HCT116 (cell line): ENCODE measurements at regions not wholly inside any gene's neighbourhood (a gene's known extent, or its start where the extent isn't known, plus 50 kb on each side); places are given as distances from the start of the nearest gene placed in this dataset.
"Not testable (repeated sequence)": the region's sequence is repeated elsewhere in the genome, so short reads cannot be mapped to it uniquely, and the experiment has no call there.

Source experiments
- ATAC-seq: fragments of 200-7000 bp; cut with Tn5 transposase; 2 replicates; pipeline ENCODE4 v1.9.1; 2020; ENCODE audit warnings: mild to moderate bottlenecking, moderate library complexity
- BruUV-seq: library from RNA; stranded (reverse); fragments of 400-500 nt; replicated peaks from 2 replicates; lab custom pipeline; 2021; lab: Mats Ljungman, UMichigan
- CTCF ChIA-PET: fragments of 300-600 bp; sonication (Branson Sonifier 250); formaldehyde crosslinking; loops from one replicate; lab custom pipeline; 2021; ENCODE audit warnings: antibody characterized with exemption; lab: Charles Lee
- POLR2A ChIA-PET: fragments of 300-600, 350-600 bp; sonication (Branson Sonifier 250); formaldehyde crosslinking; loops from one replicate; lab custom pipeline; 2021; ENCODE audit warnings: antibody characterized with exemption; lab: Charles Lee
- RAD21 ChIA-PET, 2 experiments: fragments of 300-600 bp; sonication (Branson Sonifier 250); formaldehyde crosslinking; loops; one replicate each; lab custom pipeline; 2023; ENCODE audit warnings: low total read pairs in 2 of 2; ENCODE audit not compliant: uncharacterized antibody in 2 of 2, unreplicated experiment in 2 of 2, low non-redundant PET in 1 of 2; lab: Charles Lee
- DNase-seq: peaks from one replicate; pipeline ENCODE4 v3.0.0-alpha.2; 2010; ENCODE audit warnings: low read depth, low spot score
- H2AFZ ChIP-seq: fragments of 200-600 bp; shearing (Covaris generic), sonication (generic); 2 replicates; pipeline ENCODE4 v1.6.1; 2017; ENCODE audit warnings: low read depth, mixed run types, mixed read lengths, antibody characterized with exemption, low read length; ENCODE audit not compliant: poor library complexity, severe bottlenecking
- H3K27ac ChIP-seq: 2 replicates; pipeline ENCODE4 v1.5.1; 2012; ENCODE audit warnings: low read depth, low read length
- H3K27me3 ChIP-seq: fragments of 200-600 bp; sonication (generic); 2 replicates; pipeline ENCODE4 v1.6.1; 2016; ENCODE audit warnings: mixed run types, low read length, mixed read lengths; ENCODE audit not compliant: insufficient read depth
- H3K36me3 ChIP-seq, 2 experiments: fragments of 200-500 bp in 1 of 2; fragments of 200-600 bp in 1 of 2; sonication (Bioruptor generic) in 1 of 2; sonication (generic) in 1 of 2; 2 replicates each; pipeline versions ENCODE4 v1.5.1 to v1.6.1; 2014 to 2016; ENCODE audit warnings: low read length in 2 of 2, inconsistent platforms in 1 of 2, mixed read lengths in 1 of 2, mixed run types in 1 of 2; ENCODE audit not compliant: insufficient read depth in 2 of 2, control insufficient read depth in 1 of 2
- H3K4me1 ChIP-seq, 2 experiments: fragments of 200-600 bp in 1 of 2; sonication (generic) in 1 of 2; 2 replicates each; pipeline versions ENCODE4 v1.5.1 to v1.6.1; 2012 to 2017; ENCODE audit warnings: low read length in 2 of 2, inconsistent platforms in 1 of 2, mild to moderate bottlenecking in 1 of 2, mixed read lengths in 1 of 2, mixed run types in 1 of 2, moderate library complexity in 1 of 2; ENCODE audit not compliant: insufficient read depth in 2 of 2, control insufficient read depth in 1 of 2
- H3K4me2 ChIP-seq: fragments of 200-600 bp; sonication (generic); 2 replicates; pipeline ENCODE4 v1.6.1; 2017; ENCODE audit warnings: mixed run types, low read length, mixed read lengths
- H3K4me3 ChIP-seq, 2 experiments: fragments of 200-600 bp in 1 of 2; sonication (generic) in 1 of 2; replicated peaks in 1 of 2; 2 replicates each; pipeline ENCODE4 v1.5.1; 2011 to 2016; ENCODE audit warnings: low read length in 2 of 2, control low read depth in 1 of 2, low read depth in 1 of 2, mild to moderate bottlenecking in 1 of 2, mixed read lengths in 1 of 2, mixed run types in 1 of 2
- H3K79me2 ChIP-seq: fragments of 200-600 bp; sonication (generic); 2 replicates; pipeline ENCODE4 v1.6.1; 2017; ENCODE audit warnings: mild to moderate bottlenecking, mixed run types, low read length, moderate library complexity, mixed read lengths; ENCODE audit not compliant: insufficient read depth
- H3K9ac ChIP-seq: fragments of 200-600 bp; sonication (generic); 2 replicates; pipeline ENCODE4 v1.6.1; 2016; ENCODE audit warnings: low read length, mixed read lengths
- H3K9me2 ChIP-seq: fragments of 200-600 bp; sonication (generic), shearing (Covaris generic); 2 replicates; pipeline ENCODE4 v1.6.1; 2017; ENCODE audit warnings: mixed run types, mild to moderate bottlenecking, moderate library complexity; ENCODE audit not compliant: insufficient read depth
- H3K9me3 ChIP-seq, 2 experiments: fragments of 200-500 bp in 1 of 2; fragments of 200-600 bp in 1 of 2; sonication (Bioruptor generic) in 1 of 2; sonication (generic) in 1 of 2; 2 replicates each; pipeline ENCODE4 v1.6.1; 2014 to 2017; ENCODE audit warnings: low read length in 2 of 2, mixed read lengths in 2 of 2, inconsistent platforms in 1 of 2, low read depth in 1 of 2, mild to moderate bottlenecking in 1 of 2, mixed run types in 1 of 2, moderate library complexity in 1 of 2; ENCODE audit not compliant: control insufficient read depth in 1 of 2, insufficient read depth in 1 of 2
- H4K20me1 ChIP-seq: fragments of 200-600 bp; sonication (generic), shearing (Covaris generic); 2 replicates; pipeline ENCODE4 v1.6.1; 2017; ENCODE audit warnings: mixed run types, mild to moderate bottlenecking, moderate library complexity; ENCODE audit not compliant: insufficient read depth
- ELF1 ChIP-seq: IDR thresholded peaks from 2 replicates; pipeline ENCODE4 v1.6.1; 2012; ENCODE audit warnings: low read depth, borderline replicate concordance
- EZH2phosphoT487 ChIP-seq: fragments of 200-600 bp; IDR thresholded peaks from 2 replicates; pipeline ENCODE4 v1.6.1; 2018; ENCODE audit warnings: antibody characterized with exemption, borderline replicate concordance
- POLR2A ChIP-seq: IDR thresholded peaks from 2 replicates; pipeline ENCODE4 v1.7.0; 2011; ENCODE audit warnings: borderline replicate concordance; ENCODE audit not compliant: insufficient read depth, insufficient read length; ENCODE audit errors: extremely low read depth
- SP1 ChIP-seq: IDR thresholded peaks from 2 replicates; pipeline ENCODE4 v1.6.1; 2012; ENCODE audit warnings: low read depth
- YY1 ChIP-seq: IDR thresholded peaks from 2 replicates; pipeline ENCODE4 v1.6.1; 2011; ENCODE audit warnings: low read length, low read depth, moderate library complexity, mild to moderate bottlenecking; ENCODE audit not compliant: insufficient replicate concordance; ENCODE audit errors: extremely low read depth
- ZFX ChIP-seq: fragments of 450-650 bp; IDR thresholded peaks from 2 replicates; pipeline ENCODE4 v1.6.1; 2017
- intact Hi-C: fragments of 100-400 bp; cut with micrococcal nuclease; formaldehyde crosslinking; loops from 2 replicates; pipeline ENCODE4 v1.10.0; 2022
- TF ChIP-seq, protein P1 (sequence below), 3 experiments: fragments of 200-600 bp in 1 of 3; sonication (generic) in 1 of 3; IDR thresholded peaks in 2 of 3; conservative IDR thresholded peaks in 1 of 3; 2 replicates each; pipeline ENCODE4 v1.5.1; 2012 to 2017; ENCODE audit warnings: low read depth in 2 of 3, low read length in 2 of 3, antibody characterized with exemption in 1 of 3, borderline replicate concordance in 1 of 3, control low read depth in 1 of 3, mild to moderate bottlenecking in 1 of 3, mixed read lengths in 1 of 3, mixed run types in 1 of 3, moderate library complexity in 1 of 3; ENCODE audit not compliant: insufficient read depth in 1 of 3

DNA sequence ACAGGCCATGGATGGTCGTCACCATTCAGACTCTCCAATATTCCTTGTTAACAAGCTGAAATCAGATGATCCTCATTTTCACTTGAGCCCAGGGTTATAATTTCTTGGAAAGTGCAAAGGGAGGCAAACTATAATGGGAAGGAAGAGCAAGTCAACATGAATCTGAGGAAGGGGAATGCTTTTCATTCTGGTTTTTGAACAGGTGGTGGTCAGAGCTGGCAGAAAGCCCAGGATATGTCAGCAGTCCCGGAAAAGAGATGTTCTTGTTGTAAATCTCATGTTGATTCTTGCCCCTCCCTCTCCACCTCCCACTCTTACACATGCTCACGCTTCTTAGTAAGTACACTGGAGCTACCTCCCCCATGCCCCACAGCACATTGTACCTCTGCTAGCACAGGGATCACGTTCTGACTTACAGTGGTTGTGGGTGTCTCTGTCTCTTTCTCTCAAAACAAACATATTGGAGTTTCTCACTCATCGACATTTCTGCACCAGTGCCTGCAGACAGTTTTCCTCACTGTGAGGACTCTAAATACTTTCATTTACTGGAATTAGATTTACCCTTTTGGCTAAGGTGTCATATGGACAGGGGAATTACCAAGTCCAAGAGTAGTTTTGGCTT is 77.6 kb downstream of the XCL2 start:
- Histone ChIP-seq H3K9me3 (no peaks in the 10 kb centered on the region), H3K79me2 (no peaks in the 10 kb centered on the region), H3K27me3 (no peaks in the 10 kb centered on the region), H3K27ac (no peak overlapping the region), H4K20me1 (no peaks in the 10 kb centered on the region), H3K36me3 (no peaks in the 10 kb centered on the region), H3K9me2 (no peaks in the 10 kb centered on the region), H3K4me3 (no peak overlapping the region), H2AFZ (no peak overlapping the region), H3K4me1 (peaks cover 20 to 39% of the 10 kb centered on the region in 2 experiments), H3K4me2 (no peak overlapping the region), H3K9ac (no peak overlapping the region)
- TF ChIP-seq, protein P1, sequence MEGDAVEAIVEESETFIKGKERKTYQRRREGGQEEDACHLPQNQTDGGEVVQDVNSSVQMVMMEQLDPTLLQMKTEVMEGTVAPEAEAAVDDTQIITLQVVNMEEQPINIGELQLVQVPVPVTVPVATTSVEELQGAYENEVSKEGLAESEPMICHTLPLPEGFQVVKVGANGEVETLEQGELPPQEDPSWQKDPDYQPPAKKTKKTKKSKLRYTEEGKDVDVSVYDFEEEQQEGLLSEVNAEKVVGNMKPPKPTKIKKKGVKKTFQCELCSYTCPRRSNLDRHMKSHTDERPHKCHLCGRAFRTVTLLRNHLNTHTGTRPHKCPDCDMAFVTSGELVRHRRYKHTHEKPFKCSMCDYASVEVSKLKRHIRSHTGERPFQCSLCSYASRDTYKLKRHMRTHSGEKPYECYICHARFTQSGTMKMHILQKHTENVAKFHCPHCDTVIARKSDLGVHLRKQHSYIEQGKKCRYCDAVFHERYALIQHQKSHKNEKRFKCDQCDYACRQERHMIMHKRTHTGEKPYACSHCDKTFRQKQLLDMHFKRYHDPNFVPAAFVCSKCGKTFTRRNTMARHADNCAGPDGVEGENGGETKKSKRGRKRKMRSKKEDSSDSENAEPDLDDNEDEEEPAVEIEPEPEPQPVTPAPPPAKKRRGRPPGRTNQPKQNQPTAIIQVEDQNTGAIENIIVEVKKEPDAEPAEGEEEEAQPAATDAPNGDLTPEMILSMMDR (IDR thresholded peaks at IDR 0.05 in 2 of 3, conservative IDR thresholded peaks at IDR 0.05 in 1 of 3; ENCODE audit: borderline replicate concordance in 1 of 3, insufficient read depth in 1 of 3, low read depth in 2 of 3, low read length in 2 of 3) = no peak
- no peak for TF ChIP-seq POLR2A
- no peak for TF ChIP-seq YY1
- TF ChIP-seq ELF1 = no peak
- TF ChIP-seq ZFX = no peak
- no peak for TF ChIP-seq SP1
- no peak for TF ChIP-seq EZH2phosphoT487
- RAD21 ChIA-PET = no interaction called here
- DNase-seq (no peak), ATAC-seq (no peak)
- no TSS peak for BruUV-seq
- POLR2A ChIA-PET = no interaction called here
- intact Hi-C loops = no loop called here
- CTCF ChIA-PET = no interaction called here

DNA sequence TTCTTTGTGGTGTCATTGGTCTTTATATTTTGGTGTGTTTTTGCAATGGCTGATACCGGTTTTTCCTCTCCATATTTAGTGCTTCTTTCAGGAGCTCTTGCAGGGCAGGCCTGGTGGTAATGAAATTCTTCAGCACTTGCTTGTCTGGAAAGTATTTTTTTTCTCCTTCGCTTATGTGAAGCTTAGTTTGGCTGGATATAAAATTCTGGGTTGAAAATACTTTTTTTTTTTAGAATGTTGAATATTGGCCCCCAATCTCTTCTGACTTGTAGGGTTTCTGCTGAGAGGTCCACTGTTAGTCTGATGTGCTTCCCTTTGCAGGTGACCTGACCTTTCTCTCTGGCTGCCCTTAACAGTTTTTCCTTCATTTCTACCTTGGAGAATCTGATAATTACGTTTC is 82.7 kb downstream of the XCL2 start:
- intact Hi-C loops, ATAC-seq, DNase-seq, H3K36me3 ChIP-seq, H3K9me3 ChIP-seq, RAD21 ChIA-PET, H3K4me2 ChIP-seq, BruUV-seq, H3K9me2 ChIP-seq, H4K20me1 ChIP-seq, H3K4me1 ChIP-seq, H3K79me2 ChIP-seq, H2AFZ ChIP-seq, CTCF ChIA-PET, POLR2A ChIA-PET, H3K9ac ChIP-seq, H3K4me3 ChIP-seq, H3K27me3 ChIP-seq, H3K27ac ChIP-seq: not testable (repeated sequence)

DNA sequence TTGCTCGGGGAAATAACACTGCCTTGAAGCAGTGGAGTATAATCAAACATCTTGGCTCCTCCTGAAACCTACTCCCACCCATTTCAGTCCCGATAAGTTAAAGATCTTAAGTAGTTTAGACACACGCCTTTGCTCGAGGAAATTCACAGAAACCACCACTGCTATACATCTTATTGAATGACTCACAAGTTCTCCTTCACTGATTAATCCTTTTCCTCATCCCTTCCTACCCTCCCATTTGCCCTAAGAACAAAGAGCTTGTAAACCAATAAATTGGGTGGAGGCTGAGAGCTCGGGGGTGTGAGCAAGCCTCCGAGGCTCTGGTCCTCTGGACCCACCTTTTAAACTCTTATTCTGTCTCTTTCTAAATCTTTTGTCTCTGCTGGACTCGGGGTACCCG is 86.5 kb downstream of the XCL2 start:
- H3K27me3 ChIP-seq, H2AFZ ChIP-seq, RAD21 ChIA-PET, intact Hi-C loops, H3K9ac ChIP-seq, H3K4me3 ChIP-seq, H3K79me2 ChIP-seq, H4K20me1 ChIP-seq, H3K9me3 ChIP-seq, POLR2A ChIA-PET, H3K9me2 ChIP-seq, CTCF ChIA-PET, H3K4me1 ChIP-seq, DNase-seq, ATAC-seq, H3K36me3 ChIP-seq, H3K27ac ChIP-seq, H3K4me2 ChIP-seq, BruUV-seq: not testable (repeated sequence)
